ENCODE measurements at regions not wholly inside any gene's neighbourhood (a gene's known extent, or its start where the extent isn't known, plus 50 kb on each side); places are given as distances from the start of the nearest gene placed in this dataset.

DNA sequence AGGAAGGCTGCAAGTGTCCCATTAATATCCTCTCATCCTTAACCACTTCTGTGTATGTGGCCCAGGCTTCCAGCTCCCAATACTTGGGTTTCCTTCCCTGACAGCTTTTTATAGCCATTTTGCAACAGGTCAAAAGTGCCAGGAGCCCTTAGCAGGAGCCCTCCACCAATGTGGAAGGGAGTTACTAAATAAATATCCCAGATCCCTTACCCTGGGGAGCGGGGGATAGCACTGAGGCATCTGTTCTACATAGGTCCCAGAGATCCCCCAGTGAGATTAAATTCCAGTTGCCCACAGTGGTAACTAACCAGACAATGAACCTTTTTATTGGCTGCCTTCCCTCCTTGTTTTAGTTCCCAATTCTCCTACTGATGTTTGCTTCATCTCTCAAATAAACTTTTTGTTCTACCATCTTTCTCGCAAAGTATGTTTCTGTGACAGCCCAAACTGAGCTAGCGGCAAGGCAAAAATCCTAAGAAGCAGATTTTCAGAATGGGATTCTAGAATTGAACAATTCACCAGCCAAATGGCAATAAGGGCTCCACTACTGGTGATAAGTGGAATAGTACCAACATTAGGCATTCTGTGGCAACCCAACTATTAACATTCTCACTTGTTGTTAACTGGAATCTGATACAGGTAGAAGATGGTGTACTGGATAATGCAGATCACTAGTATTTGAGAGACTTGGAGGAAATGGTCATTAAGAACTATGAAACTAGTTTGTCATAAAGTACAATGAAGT is 83.9 kb upstream of the MAPRE2 start:
- TF ChIP-seq, protein P1, sequence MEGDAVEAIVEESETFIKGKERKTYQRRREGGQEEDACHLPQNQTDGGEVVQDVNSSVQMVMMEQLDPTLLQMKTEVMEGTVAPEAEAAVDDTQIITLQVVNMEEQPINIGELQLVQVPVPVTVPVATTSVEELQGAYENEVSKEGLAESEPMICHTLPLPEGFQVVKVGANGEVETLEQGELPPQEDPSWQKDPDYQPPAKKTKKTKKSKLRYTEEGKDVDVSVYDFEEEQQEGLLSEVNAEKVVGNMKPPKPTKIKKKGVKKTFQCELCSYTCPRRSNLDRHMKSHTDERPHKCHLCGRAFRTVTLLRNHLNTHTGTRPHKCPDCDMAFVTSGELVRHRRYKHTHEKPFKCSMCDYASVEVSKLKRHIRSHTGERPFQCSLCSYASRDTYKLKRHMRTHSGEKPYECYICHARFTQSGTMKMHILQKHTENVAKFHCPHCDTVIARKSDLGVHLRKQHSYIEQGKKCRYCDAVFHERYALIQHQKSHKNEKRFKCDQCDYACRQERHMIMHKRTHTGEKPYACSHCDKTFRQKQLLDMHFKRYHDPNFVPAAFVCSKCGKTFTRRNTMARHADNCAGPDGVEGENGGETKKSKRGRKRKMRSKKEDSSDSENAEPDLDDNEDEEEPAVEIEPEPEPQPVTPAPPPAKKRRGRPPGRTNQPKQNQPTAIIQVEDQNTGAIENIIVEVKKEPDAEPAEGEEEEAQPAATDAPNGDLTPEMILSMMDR (conservative IDR thresholded peaks at IDR 0.05; ENCODE audit: low read length), result no peak
- TF ChIP-seq EZH2phosphoT487 (IDR thresholded peaks at IDR 0.05; ENCODE audit: borderline replicate concordance, low read depth, low read length), result no peak
